ENCODE measurements at regions not wholly inside any gene's neighbourhood (a gene's known extent, or its start where the extent isn't known, plus 50 kb on each side); places are given as distances from the start of the nearest gene placed in this dataset.
A peak's percentile ranks its signal among the peaks of the same experiment; 100 is the strongest.

DNA sequence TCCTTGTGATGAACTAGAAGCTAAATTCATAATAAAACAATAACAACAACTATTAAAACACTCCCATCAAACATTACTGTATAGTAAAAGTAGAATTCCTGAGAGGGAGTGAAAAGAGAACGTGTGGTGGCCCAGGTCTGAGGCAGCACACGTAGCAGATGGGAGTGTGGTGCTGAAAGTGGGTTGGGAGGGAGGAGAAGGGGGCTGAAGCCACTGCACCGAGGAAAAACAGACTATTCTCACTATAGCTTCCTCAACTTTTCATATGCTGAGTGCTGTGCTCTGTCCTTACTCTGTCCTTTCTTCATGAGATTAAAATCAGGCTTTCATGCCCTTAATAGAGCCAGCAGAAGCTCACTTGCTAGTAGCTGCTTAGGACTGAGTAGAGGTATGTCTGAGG lies 170.9 kb downstream of the PCSK1 start:
- Histone ChIP-seq H3K4me1 (peaks cover 0 to 15% (median 0%) of the 10 kb centered on the region in 3 donors), H3K4me3 (no peak overlapping the region), H3K36me3 (no peaks in the 10 kb centered on the region), H3K27me3 (no peaks in the 10 kb centered on the region), H3K27ac (no peak overlapping the region), H3K9me3 (peaks cover 0 to 4% (median 0%) of the 10 kb centered on the region in 3 donors)
- ATAC-seq: no peak
- 63 to 80% methylated on average over 1 to 3 of the region's 3 CpGs for WGBS, 2 donors (ENCODE audit: low coverage in 1 of 2)
- TF ChIP-seq, protein P1, sequence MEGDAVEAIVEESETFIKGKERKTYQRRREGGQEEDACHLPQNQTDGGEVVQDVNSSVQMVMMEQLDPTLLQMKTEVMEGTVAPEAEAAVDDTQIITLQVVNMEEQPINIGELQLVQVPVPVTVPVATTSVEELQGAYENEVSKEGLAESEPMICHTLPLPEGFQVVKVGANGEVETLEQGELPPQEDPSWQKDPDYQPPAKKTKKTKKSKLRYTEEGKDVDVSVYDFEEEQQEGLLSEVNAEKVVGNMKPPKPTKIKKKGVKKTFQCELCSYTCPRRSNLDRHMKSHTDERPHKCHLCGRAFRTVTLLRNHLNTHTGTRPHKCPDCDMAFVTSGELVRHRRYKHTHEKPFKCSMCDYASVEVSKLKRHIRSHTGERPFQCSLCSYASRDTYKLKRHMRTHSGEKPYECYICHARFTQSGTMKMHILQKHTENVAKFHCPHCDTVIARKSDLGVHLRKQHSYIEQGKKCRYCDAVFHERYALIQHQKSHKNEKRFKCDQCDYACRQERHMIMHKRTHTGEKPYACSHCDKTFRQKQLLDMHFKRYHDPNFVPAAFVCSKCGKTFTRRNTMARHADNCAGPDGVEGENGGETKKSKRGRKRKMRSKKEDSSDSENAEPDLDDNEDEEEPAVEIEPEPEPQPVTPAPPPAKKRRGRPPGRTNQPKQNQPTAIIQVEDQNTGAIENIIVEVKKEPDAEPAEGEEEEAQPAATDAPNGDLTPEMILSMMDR (IDR thresholded peaks at IDR 0.05): no peak
- no peak for TF ChIP-seq POLR2A (IDR thresholded peaks at IDR 0.05)
- no peak for TF ChIP-seq POLR2AphosphoS5 (IDR thresholded peaks at IDR 0.05)
- TF ChIP-seq EP300 (IDR thresholded peaks at IDR 0.05): no peak

DNA sequence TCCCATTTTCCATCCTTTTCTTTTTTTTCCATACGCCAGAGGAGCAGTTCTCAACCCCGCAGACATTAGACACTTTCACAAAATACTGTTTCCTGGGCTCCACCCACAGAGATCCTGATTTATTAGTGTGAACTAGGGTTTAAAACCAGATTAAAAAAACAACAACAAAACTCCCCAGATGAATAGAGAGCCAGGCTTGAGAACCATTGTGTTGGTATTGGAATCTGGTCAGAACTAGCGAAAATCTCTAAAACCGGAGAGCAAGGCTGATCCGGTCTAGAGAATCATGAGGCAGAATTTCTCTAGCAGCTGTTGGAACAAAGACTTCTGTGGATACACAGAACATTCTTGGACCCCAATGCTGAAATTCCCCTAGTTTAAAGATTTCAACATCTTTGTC lies 173.0 kb downstream of the PCSK1 start:
- ATAC-seq: no peak
- Histone ChIP-seq H3K4me1 (peaks cover 0 to 25% (median 6%) of the 10 kb centered on the region in 3 donors), H3K27ac (no peak overlapping the region), H3K27me3 (no peaks in the 10 kb centered on the region), H3K9me3 (no peaks in the 10 kb centered on the region), H3K4me3 (no peak overlapping the region), H3K36me3 (no peaks in the 10 kb centered on the region)
- WGBS, 2 donors (ENCODE audit: low coverage in 1 of 2): 71 to 84% methylated on average over 4 to 5 of the region's 5 CpGs
- TF ChIP-seq POLR2AphosphoS5 (IDR thresholded peaks at IDR 0.05) (no peak), POLR2A (IDR thresholded peaks at IDR 0.05) (no peak), EP300 (IDR thresholded peaks at IDR 0.05) (no peak)
- TF ChIP-seq, protein P1 (IDR thresholded peaks at IDR 0.05): no peak

DNA sequence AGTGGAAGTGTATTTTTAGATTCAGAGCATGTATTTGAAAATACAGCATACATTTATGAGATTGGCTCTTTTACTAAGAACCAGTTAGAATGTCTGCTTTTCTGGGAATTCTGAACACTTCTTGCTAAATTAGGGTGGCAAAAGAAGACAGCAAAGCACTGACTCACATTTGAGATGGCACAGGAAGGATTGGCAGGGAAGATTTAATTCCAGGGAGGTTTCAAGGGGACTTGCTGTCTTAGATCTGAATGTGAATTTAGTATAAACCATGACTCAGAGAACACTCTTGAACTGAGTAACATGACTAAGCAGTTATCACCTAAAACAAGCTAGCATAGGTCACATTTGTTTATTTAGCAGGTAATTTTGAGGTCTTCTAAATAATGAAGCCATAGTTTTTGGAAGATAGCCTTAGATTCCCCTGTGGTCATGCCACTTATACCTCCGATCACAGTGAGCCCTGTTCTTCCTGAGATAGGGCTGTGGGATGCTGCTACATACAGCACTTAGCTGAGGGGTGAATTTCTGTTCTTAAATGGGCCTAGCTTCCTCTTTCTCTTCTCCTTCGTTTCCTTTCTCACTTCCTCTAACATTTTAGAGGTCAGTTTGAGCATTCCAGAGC lies 173.8 kb downstream of the PCSK1 start:
- WGBS, 2 donors (ENCODE audit: low coverage in 1 of 2): 33 to 74% methylated on average over 2 of the region's 2 CpGs
- peak; percentile 30 for TF ChIP-seq POLR2AphosphoS5 (IDR thresholded peaks at IDR 0.05)
- TF ChIP-seq EP300 (IDR thresholded peaks at IDR 0.05): no peak
- Histone ChIP-seq H3K27me3 (no peaks in the 10 kb centered on the region), H3K27ac (peak overlapping the region; percentile 4 to 61 (median 21)), H3K36me3 (no peaks in the 10 kb centered on the region), H3K4me3 (no peak overlapping the region), H3K4me1 (peaks cover 0 to 30% (median 6%) of the 10 kb centered on the region in 3 donors), H3K9me3 (no peaks in the 10 kb centered on the region)
- ATAC-seq: peak; percentile 46

DNA sequence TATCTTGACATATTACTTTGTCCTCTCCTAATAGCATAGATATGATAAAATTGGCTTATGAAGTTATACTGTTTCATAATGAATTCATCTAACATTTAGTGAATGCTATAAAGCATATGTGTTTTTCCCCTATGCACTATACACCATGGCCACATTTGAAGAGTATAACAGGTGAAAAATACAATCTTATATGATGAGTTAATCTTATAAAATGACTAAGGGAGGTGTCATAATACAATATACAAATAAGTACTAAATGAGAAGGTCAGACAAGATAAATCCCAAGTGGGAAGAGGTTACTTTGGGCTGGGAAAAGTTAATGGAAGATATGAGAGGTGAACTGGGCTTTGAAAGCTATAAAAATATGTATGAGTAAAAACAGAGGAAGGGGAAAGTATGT lies 174.4 kb downstream of the PCSK1 start:
- no peaks in the 10 kb centered on the region for H3K36me3 ChIP-seq
- H3K4me3 ChIP-seq: no peak overlapping the region
- no peak for ATAC-seq
- peaks cover 0 to 30% (median 6%) of the 10 kb centered on the region in 3 donors for H3K4me1 ChIP-seq
- no peaks in the 10 kb centered on the region for H3K9me3 ChIP-seq
- H3K27me3 ChIP-seq: no peaks in the 10 kb centered on the region
- TF ChIP-seq, protein P1 (IDR thresholded peaks at IDR 0.05): no peak
- TF ChIP-seq EP300 (IDR thresholded peaks at IDR 0.05) (no peak), POLR2AphosphoS5 (IDR thresholded peaks at IDR 0.05) (no peak), POLR2A (IDR thresholded peaks at IDR 0.05) (no peak)
- peak overlapping the region; percentile 4 to 61 (median 21) for H3K27ac ChIP-seq

DNA sequence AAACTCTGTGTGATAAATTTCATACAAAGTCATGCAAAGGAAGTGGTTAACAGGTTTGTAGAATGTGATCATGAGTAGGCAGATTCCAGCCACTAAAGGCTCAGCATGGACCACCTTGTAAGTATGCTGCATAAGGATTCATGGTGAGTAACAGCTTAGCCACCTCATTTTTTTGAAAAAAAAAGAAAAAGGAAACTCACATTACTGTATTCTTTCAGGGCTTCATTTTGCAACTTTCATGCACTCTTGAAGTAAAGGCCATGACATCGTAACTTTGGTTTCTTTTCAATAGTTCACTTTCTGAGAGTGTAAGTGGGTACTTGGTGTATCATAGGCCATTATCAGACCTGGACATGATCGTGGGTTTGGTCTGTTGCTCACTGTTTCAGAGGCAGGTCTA lies 175.1 kb downstream of the PCSK1 start:
- Histone ChIP-seq H3K27ac (no peak overlapping the region), H3K4me3 (no peak overlapping the region), H3K27me3 (no peaks in the 10 kb centered on the region), H3K4me1 (peaks cover 0 to 30% (median 6%) of the 10 kb centered on the region in 3 donors), H3K36me3 (no peaks in the 10 kb centered on the region), H3K9me3 (no peaks in the 10 kb centered on the region)
- no peak for TF ChIP-seq POLR2AphosphoS5 (IDR thresholded peaks at IDR 0.05)
- no peak for TF ChIP-seq POLR2A (IDR thresholded peaks at IDR 0.05)
- TF ChIP-seq EP300 (IDR thresholded peaks at IDR 0.05): no peak
- TF ChIP-seq, protein P1 (IDR thresholded peaks at IDR 0.05): no peak
- 79 to 90% methylated on average over 2 of the region's 2 CpGs for WGBS, 2 donors (ENCODE audit: low coverage in 1 of 2)
- ATAC-seq: no peak

Measured in gastroesophageal sphincter (tissue), 4 donors.